ENCODE measurements at regions not wholly inside any gene's neighbourhood (a gene's known extent, or its start where the extent isn't known, plus 50 kb on each side); places are given as distances from the start of the nearest gene placed in this dataset.

DNA sequence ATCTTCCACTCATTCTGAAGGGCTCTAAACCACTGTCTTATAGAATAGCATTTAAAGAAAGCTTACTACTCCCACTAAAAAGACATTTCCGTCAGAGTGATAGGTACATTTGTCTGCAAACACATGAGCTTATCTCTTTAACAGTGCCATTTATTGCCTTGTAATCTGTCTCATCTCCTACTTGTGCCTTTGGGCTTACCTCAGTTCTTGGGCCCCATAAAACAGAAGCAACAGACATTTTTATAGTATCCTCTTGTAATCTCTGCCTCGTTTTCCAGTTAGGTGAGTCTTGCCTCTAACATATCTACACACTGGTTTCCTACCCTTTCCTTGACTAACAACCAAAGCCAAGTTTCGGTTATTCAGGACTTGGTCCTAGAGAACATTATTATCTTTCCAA, 681.4 kb upstream of the KIF2B start:
- H3K4me3 Mint-ChIP-seq = no peak overlapping the region
- H3K27me3 Mint-ChIP-seq (ENCODE audit: low read depth) = no peaks in the 10 kb centered on the region
- DNase-seq (ENCODE audit: low spot score) = no peak
- no peaks in the 10 kb centered on the region for H3K4me1 Mint-ChIP-seq (ENCODE audit: low read depth)
- no peaks in the 10 kb centered on the region for H3K36me3 Mint-ChIP-seq (ENCODE audit: low read depth)
- H3K27ac Mint-ChIP-seq = no peak overlapping the region
- peaks cover 16% of the 10 kb centered on the region for H3K9me3 Mint-ChIP-seq

DNA sequence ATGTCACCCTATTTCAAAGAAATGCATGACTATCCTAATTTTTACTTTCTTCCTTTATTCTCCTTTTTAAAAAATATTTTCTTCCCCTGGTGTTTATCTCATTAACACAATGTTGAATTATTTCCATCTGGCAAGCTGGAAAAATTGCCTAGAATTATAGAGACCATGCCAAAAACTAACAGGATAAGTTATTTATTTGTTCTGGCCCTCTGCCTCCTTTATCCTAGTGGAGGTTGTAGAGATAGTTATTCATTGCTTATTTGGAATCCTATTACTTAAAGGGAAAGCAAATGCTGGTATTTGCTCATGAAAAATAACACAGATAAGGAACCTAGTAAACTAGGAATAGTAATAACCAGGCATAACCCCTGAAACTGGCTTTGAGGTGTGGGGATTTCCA, 684.9 kb upstream of the KIF2B start:
- no peak for DNase-seq (ENCODE audit: low spot score)
- no peaks in the 10 kb centered on the region for H3K27me3 Mint-ChIP-seq (ENCODE audit: low read depth)
- H3K4me1 Mint-ChIP-seq (ENCODE audit: low read depth) = no peaks in the 10 kb centered on the region
- no peak overlapping the region for H3K27ac Mint-ChIP-seq
- H3K36me3 Mint-ChIP-seq (ENCODE audit: low read depth) = no peaks in the 10 kb centered on the region
- no peak overlapping the region for H3K4me3 Mint-ChIP-seq
- peaks cover 6% of the 10 kb centered on the region for H3K9me3 Mint-ChIP-seq

GRCh38 chr17:53135969-53136368, 686.8 kb upstream of the KIF2B start:
- Mint-ChIP-seq H3K9me3 (peaks cover 7% of the 10 kb centered on the region), H3K27me3 (ENCODE audit: low read depth) (no peaks in the 10 kb centered on the region), H3K4me3 (no peak overlapping the region), H3K4me1 (ENCODE audit: low read depth) (no peaks in the 10 kb centered on the region), H3K36me3 (ENCODE audit: low read depth) (no peaks in the 10 kb centered on the region), H3K27ac (no peak overlapping the region)
- DNase-seq (ENCODE audit: low spot score) = no peak

DNA sequence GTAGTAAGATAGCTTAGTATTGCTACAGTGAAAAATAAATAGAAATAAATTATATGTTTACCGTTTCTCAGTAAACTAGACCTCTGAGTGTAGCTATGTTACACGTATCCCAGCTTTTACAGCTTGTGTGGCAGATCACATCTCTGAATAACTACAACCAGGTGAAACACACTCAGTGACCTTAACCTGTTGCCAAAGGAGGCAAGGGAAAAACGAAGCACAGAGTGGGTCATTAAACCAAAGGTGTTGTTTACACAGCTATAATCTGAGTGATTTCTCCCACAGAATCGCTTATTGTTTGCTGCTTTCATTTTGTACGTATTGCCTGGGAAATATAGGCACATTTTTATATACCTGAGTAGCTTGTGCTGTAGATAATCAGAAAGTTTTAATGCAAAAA, 688.2 kb upstream of the KIF2B start:
- no peak overlapping the region for H3K27ac Mint-ChIP-seq
- no peaks in the 10 kb centered on the region for H3K4me1 Mint-ChIP-seq (ENCODE audit: low read depth)
- DNase-seq (ENCODE audit: low spot score) = no peak
- H3K9me3 Mint-ChIP-seq = peaks cover 12% of the 10 kb centered on the region
- H3K4me3 Mint-ChIP-seq = no peak overlapping the region
- H3K27me3 Mint-ChIP-seq (ENCODE audit: low read depth) = no peaks in the 10 kb centered on the region
- H3K36me3 Mint-ChIP-seq (ENCODE audit: low read depth) = no peaks in the 10 kb centered on the region

- H3K9me3 Mint-ChIP-seq = peaks cover 15% of the 10 kb centered on the region
Observed at GRCh38 chr17:53133876-53134275, 688.9 kb upstream of the KIF2B start.

GRCh38 chr17:53129863-53130262, 692.9 kb upstream of the KIF2B start:
- Mint-ChIP-seq H3K4me3 (no peak overlapping the region), H3K36me3 (ENCODE audit: low read depth) (no peaks in the 10 kb centered on the region), H3K9me3 (peaks cover 13% of the 10 kb centered on the region), H3K27me3 (ENCODE audit: low read depth) (no peaks in the 10 kb centered on the region), H3K27ac (no peak overlapping the region), H3K4me1 (ENCODE audit: low read depth) (no peaks in the 10 kb centered on the region)
- no peak for DNase-seq (ENCODE audit: low spot score)

More at GRCh38 chr17:53133876-53134275, 688.9 kb upstream of the KIF2B start:
- no peaks in the 10 kb centered on the region for H3K36me3 Mint-ChIP-seq (ENCODE audit: low read depth)
- DNase-seq (ENCODE audit: low spot score) = no peak
- H3K27me3 Mint-ChIP-seq (ENCODE audit: low read depth) = no peaks in the 10 kb centered on the region
- H3K4me3 Mint-ChIP-seq = no peak overlapping the region
- H3K4me1 Mint-ChIP-seq (ENCODE audit: low read depth) = no peaks in the 10 kb centered on the region
- H3K27ac Mint-ChIP-seq = no peak overlapping the region

DNA sequence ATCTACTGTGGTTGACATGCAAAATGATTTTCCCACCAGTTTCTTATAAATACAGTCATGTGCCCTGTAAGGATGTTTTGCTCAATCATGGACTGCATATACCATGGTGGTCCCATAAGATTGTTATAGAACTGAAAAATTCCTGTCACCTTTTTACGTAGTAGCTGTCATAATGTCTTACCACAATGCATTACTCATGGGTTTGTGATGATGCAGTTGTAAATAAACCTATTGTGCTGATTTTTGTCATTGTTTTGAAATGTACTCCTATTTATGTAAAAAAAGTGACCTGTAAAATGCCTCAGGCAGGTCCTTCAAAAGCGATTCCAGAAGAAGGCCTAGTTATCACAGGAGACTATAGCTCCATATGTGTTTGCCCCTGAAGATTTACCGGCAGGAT, 695.4 kb upstream of the KIF2B start:
- no peak overlapping the region for H3K4me3 Mint-ChIP-seq
- no peaks in the 10 kb centered on the region for H3K4me1 Mint-ChIP-seq (ENCODE audit: low read depth)
- H3K9me3 Mint-ChIP-seq = peaks cover 19% of the 10 kb centered on the region
- H3K27me3 Mint-ChIP-seq (ENCODE audit: low read depth) = no peaks in the 10 kb centered on the region
- no peak for DNase-seq (ENCODE audit: low spot score)
- H3K36me3 Mint-ChIP-seq (ENCODE audit: low read depth) = no peaks in the 10 kb centered on the region
- H3K27ac Mint-ChIP-seq = no peak overlapping the region

DNA sequence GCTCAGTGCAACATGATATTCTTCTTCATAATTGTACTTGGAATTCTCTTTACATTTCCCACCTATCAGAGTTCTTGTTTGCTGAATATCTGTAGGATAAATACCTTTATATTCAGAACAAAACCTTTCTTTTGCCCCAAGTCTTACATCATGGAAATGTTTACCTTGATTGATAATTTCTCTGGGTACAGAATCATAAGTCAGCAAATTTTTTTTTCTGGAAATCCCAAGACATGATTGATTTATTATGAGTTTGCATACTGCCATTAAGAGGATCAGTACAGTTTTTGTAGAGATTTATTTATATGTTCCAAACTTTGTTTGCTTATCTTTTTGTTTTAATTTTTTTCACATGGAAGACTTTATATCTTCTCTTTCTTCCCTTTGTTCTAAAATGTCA, 699.8 kb upstream of the KIF2B start:
- DNase-seq (ENCODE audit: low spot score) = no peak
- no peaks in the 10 kb centered on the region for H3K4me1 Mint-ChIP-seq (ENCODE audit: low read depth)
- H3K27me3 Mint-ChIP-seq (ENCODE audit: low read depth) = no peaks in the 10 kb centered on the region
- H3K36me3 Mint-ChIP-seq (ENCODE audit: low read depth) = no peaks in the 10 kb centered on the region
- no peak overlapping the region for H3K27ac Mint-ChIP-seq
- H3K9me3 Mint-ChIP-seq = peaks cover 23% of the 10 kb centered on the region
- no peak overlapping the region for H3K4me3 Mint-ChIP-seq

GRCh38 chr17:53119773-53120172, 703.0 kb upstream of the KIF2B start:
- DNase-seq (ENCODE audit: low spot score) = no peak
- Mint-ChIP-seq H3K27ac (no peak overlapping the region), H3K4me3 (no peak overlapping the region), H3K9me3 (peaks cover 47% of the 10 kb centered on the region), H3K27me3 (ENCODE audit: low read depth) (no peaks in the 10 kb centered on the region), H3K36me3 (ENCODE audit: low read depth) (no peaks in the 10 kb centered on the region), H3K4me1 (ENCODE audit: low read depth) (no peaks in the 10 kb centered on the region)

DNA sequence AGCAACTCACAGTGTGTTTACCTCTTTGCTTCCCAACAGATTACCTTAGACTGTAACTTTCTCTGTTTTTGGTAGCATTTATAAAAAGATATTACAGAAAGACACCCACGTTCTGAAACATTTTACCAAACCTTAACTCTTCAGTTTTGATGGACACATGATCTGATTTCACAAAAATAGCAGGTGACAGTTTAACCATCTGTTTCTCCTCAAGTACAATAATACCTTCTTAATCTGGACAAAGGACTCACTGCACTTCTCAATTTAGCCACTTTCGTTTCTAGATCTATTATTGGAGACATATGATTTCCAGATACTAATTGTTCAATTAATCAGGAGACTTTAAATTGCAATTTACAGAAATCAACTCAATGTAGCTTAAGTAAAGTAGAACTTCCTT, 703.8 kb upstream of the KIF2B start:
- peaks cover 47% of the 10 kb centered on the region for H3K9me3 Mint-ChIP-seq
- no peaks in the 10 kb centered on the region for H3K36me3 Mint-ChIP-seq (ENCODE audit: low read depth)
- DNase-seq (ENCODE audit: low spot score) = no peak
- H3K27me3 Mint-ChIP-seq (ENCODE audit: low read depth) = no peaks in the 10 kb centered on the region
- H3K27ac Mint-ChIP-seq = no peak overlapping the region
- no peaks in the 10 kb centered on the region for H3K4me1 Mint-ChIP-seq (ENCODE audit: low read depth)
- no peak overlapping the region for H3K4me3 Mint-ChIP-seq

- no peaks in the 10 kb centered on the region for H3K36me3 Mint-ChIP-seq (ENCODE audit: low read depth)
- H3K27me3 Mint-ChIP-seq (ENCODE audit: low read depth) = no peaks in the 10 kb centered on the region
- peaks cover 41% of the 10 kb centered on the region for H3K9me3 Mint-ChIP-seq
- no peak overlapping the region for H3K27ac Mint-ChIP-seq
- no peak for DNase-seq (ENCODE audit: low spot score)
- H3K4me3 Mint-ChIP-seq = no peak overlapping the region
- no peaks in the 10 kb centered on the region for H3K4me1 Mint-ChIP-seq (ENCODE audit: low read depth)
Observed at GRCh38 chr17:53106886-53107285, 715.8 kb upstream of the KIF2B start.

GRCh38 chr17:53101706-53102105, 721.0 kb upstream of the KIF2B start:
- H3K4me1 Mint-ChIP-seq (ENCODE audit: low read depth) = no peaks in the 10 kb centered on the region
- H3K9me3 Mint-ChIP-seq = peaks cover 29% of the 10 kb centered on the region

DNA sequence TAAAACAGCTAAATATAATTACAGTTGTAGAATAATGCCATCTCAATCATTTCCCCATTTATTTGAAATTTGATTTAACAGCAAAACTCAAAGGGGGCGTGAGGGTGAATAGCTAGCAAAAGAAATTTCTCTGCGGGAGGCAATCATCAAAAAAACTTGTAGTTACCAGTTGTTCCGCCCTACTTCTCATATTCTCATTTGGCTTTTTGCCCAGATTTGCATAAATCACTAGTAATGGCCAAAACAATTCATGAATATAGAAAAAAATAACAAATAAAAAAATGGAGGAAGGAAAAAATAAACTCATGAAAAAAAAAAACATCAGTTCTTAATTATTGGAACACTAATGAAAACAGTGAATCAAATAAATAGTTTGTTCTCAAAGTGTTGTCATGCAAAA, 722.6 kb upstream of the KIF2B start:
- Mint-ChIP-seq H3K27me3 (ENCODE audit: low read depth) (no peaks in the 10 kb centered on the region), H3K4me1 (ENCODE audit: low read depth) (no peaks in the 10 kb centered on the region), H3K9me3 (peaks cover 36% of the 10 kb centered on the region), H3K4me3 (no peak overlapping the region), H3K36me3 (ENCODE audit: low read depth) (no peaks in the 10 kb centered on the region), H3K27ac (no peak overlapping the region)
- no peak for DNase-seq (ENCODE audit: low spot score)

More at GRCh38 chr17:53101706-53102105, 721.0 kb upstream of the KIF2B start:
- no peak overlapping the region for H3K27ac Mint-ChIP-seq
- no peak for DNase-seq (ENCODE audit: low spot score)
- H3K27me3 Mint-ChIP-seq (ENCODE audit: low read depth) = no peaks in the 10 kb centered on the region
- H3K36me3 Mint-ChIP-seq (ENCODE audit: low read depth) = no peaks in the 10 kb centered on the region
- no peak overlapping the region for H3K4me3 Mint-ChIP-seq

DNA sequence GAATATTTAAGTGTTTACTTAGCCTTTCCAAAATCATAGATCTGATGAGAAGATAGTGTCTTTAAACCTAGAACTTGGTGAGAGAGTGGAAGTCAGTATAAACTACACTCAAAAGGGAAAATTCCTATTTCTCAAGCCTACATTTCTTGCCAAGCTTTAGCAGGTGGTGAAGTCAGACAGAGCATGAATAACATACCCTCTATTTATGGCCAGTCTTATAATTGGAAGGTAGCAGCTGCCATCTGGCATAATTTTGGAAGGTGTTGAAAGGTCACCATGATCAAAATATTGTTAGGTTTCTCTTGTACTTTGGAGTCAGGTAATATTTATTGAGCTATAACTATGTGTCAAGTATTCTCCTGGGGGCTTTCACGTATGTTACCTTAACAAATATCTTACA, 729.3 kb upstream of the KIF2B start:
- no peaks in the 10 kb centered on the region for H3K27me3 Mint-ChIP-seq (ENCODE audit: low read depth)
- H3K4me1 Mint-ChIP-seq (ENCODE audit: low read depth) = no peaks in the 10 kb centered on the region
- no peak overlapping the region for H3K4me3 Mint-ChIP-seq
- H3K27ac Mint-ChIP-seq = no peak overlapping the region
- peaks cover 34% of the 10 kb centered on the region for H3K9me3 Mint-ChIP-seq
- no peaks in the 10 kb centered on the region for H3K36me3 Mint-ChIP-seq (ENCODE audit: low read depth)
- DNase-seq (ENCODE audit: low spot score) = no peak

DNA sequence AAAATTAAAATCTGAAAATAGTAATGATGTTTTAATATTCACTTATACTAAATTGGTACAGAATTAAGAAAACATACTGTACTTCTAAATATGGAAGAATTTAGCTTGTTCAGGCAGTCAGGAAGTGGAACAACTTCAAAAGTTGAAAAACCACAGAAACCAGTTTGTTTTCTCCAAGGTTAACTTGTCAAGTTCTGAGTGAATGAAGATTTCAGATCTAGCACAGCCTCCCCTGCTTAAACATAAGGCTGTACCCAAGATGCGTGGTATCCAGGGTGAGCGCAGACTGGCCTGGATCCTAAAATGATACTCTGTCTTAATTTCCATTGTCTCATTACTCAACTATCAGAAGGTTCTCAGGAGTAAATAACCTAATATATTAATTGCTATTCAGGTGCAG, 730.7 kb upstream of the KIF2B start:
- Mint-ChIP-seq H3K9me3 (peaks cover 35% of the 10 kb centered on the region), H3K36me3 (ENCODE audit: low read depth) (no peaks in the 10 kb centered on the region), H3K4me3 (no peak overlapping the region), H3K27ac (no peak overlapping the region), H3K4me1 (ENCODE audit: low read depth) (no peaks in the 10 kb centered on the region), H3K27me3 (ENCODE audit: low read depth) (no peaks in the 10 kb centered on the region)
- DNase-seq (ENCODE audit: low spot score) = no peak

Data from T-helper 2 cell treated with Interferon-gamma antibody and Interleukin-4, amounts not matched to agents 5 μg/mL and 100 μg/mL, for 36 hours (primary cell).